Ovary (tissue), 7 donors: ENCODE measurements at regions not wholly inside any gene's neighbourhood (a gene's known extent, or its start where the extent isn't known, plus 50 kb on each side); places are given as distances from the start of the nearest gene placed in this dataset.

Source experiments
- DNase-seq, 5 donors: peaks; one replicate each; pipeline ENCODE4 v3.0.0-alpha.2; 2019 to 2020
- H3K27ac ChIP-seq, 2 donors: fragments of 200-600 bp; one replicate each; pipeline versions ENCODE4 v1.5.1 to v1.8.0; 2019 to 2022
- H3K27me3 ChIP-seq: fragments of 200-600 bp; one replicate; pipeline ENCODE4 v1.8.0; 2022
- H3K36me3 ChIP-seq: fragments of 200-600 bp; sonication (generic); one replicate; pipeline ENCODE4 v1.5.1; 2019
- H3K4me1 ChIP-seq: one replicate; pipeline ENCODE4 v1.8.1; 2013; ENCODE audit warnings: mild to moderate bottlenecking, moderate library complexity; ENCODE audit not compliant: insufficient read depth
- H3K4me3 ChIP-seq: fragments of 200-600 bp; sonication (generic); one replicate; pipeline ENCODE4 v1.5.1; 2017
- H3K9me3 ChIP-seq, 2 donors: fragments of 200-600 bp in 1 of 2; sonication (generic) in 1 of 2; one replicate each; pipeline versions ENCODE4 v1.5.1 to v1.8.1; 2013 to 2019; ENCODE audit warnings: mild to moderate bottlenecking in 1 of 2, moderate library complexity in 1 of 2
- EP300 ChIP-seq: sonication (generic); formaldehyde crosslinking; IDR thresholded peaks from one replicate; pipeline ENCODE4 v1.6.1; 2017; ENCODE audit warnings: antibody characterized with exemption
- POLR2A ChIP-seq: fragments of 450-650 bp; IDR thresholded peaks from one replicate; pipeline ENCODE4 v1.6.1; 2017; ENCODE audit warnings: antibody characterized with exemption, mild to moderate bottlenecking, moderate library complexity
- WGBS, 3 donors: extraction: QIAGEN DNeasy Blood & Tissue Kit in 1 of 3; methylation state at CpG; one replicate each; pipeline versions ENCODE4 v1.1.5 to v1.1.7; 2013 to 2017; 5-methylcytosine and 5-hydroxymethylcytosine counted together
- intact Hi-C, 4 donors: fragments of 100-400 bp; cut with DNase I; formaldehyde crosslinking; loops; one replicate each; pipeline versions ENCODE4 v1.11.0 to v1.15.1; 2022 to 2023
- TF ChIP-seq, protein P1 (sequence below), 3 donors: fragments of 450-650 bp in 2 of 3; fragments of 200-600 bp in 1 of 3; IDR thresholded peaks; one replicate each; pipeline versions ENCODE4 v1.5.1 to v1.8.0; 2016 to 2022; ENCODE audit warnings: antibody characterized with exemption in 3 of 3, mild to moderate bottlenecking in 1 of 3
- donor health status: DM: no; HTN: no; CAD: no; lungs with moderate emphysema.
- donor health status: DM: no; HTN: no; CAD: no.
- donor health status: Bipolar disorder and iron deficiency.
- donor health status: DM: no; HTN: no; CAD: no.
- donor health status: DM: yes; HTN: yes; CAD: no.

DNA sequence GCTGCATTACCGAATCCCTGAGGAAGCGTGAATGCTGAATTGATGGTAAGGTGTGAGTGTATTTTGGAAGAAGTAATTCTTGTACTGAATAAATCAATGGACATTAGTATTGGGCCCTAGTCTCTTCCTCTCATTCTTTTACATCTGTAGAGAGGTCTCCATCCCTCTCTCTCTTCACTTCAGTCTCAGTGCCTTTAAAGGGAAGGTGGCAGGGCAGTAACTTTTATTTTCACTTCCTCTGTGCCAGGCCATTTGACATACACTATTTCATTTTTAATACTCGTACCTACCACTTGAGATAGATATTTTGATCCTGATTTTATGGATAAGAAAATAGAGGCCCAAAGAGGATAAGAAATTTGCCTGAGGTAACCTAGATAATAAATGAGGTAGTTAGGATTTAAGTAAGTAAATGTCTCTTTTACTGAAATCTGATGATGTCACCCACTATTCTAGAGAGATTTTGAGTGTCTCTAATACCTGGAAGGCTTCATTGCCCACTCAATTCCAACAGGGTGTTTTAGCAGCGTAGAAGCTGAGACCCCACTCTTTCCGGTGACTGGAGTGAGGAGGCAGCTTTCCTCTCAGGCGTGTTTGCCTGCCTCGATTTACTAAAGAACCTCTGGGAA is 177.9 kb upstream of the PRICKLE1 start:
- TF ChIP-seq, protein P1, sequence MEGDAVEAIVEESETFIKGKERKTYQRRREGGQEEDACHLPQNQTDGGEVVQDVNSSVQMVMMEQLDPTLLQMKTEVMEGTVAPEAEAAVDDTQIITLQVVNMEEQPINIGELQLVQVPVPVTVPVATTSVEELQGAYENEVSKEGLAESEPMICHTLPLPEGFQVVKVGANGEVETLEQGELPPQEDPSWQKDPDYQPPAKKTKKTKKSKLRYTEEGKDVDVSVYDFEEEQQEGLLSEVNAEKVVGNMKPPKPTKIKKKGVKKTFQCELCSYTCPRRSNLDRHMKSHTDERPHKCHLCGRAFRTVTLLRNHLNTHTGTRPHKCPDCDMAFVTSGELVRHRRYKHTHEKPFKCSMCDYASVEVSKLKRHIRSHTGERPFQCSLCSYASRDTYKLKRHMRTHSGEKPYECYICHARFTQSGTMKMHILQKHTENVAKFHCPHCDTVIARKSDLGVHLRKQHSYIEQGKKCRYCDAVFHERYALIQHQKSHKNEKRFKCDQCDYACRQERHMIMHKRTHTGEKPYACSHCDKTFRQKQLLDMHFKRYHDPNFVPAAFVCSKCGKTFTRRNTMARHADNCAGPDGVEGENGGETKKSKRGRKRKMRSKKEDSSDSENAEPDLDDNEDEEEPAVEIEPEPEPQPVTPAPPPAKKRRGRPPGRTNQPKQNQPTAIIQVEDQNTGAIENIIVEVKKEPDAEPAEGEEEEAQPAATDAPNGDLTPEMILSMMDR (IDR thresholded peaks at IDR 0.05): no peak
- TF ChIP-seq POLR2A: no peak
- TF ChIP-seq EP300: no peak
- H3K36me3 ChIP-seq: no peaks in the 10 kb centered on the region
- intact Hi-C loops: no loop called here
- no peaks in the 10 kb centered on the region for H3K27me3 ChIP-seq
- no peak overlapping the region for H3K4me3 ChIP-seq
- H3K27ac ChIP-seq: no peak overlapping the region
- 94 to 97% (median 94%) methylated on average over 7 of the region's 7 CpGs for WGBS, 3 donors
- H3K9me3 ChIP-seq: no peaks in the 10 kb centered on the region
- no peaks in the 10 kb centered on the region for H3K4me1 ChIP-seq
- DNase-seq: no peak

DNA sequence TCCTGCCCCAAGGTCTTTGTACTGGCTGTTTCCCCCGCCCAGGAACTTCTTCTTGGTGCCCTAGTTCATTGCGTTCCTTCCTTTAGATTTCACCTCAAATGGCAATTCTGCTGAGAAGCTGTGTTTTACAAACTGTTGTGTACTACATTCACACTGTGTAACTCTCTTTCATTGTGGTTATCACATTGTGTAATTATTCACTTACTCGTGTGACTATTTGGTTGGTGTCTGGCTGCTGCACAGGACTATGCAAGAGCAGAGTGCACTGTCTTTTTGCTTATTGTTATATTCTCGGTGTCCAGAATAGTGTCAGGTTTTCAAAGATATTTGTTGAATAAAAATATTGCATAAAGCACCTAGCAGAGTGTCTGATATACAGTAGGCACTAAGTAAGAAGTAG is 177.2 kb upstream of the PRICKLE1 start:
- Histone ChIP-seq H3K4me1 (no peaks in the 10 kb centered on the region), H3K9me3 (no peaks in the 10 kb centered on the region), H3K27ac (no peak overlapping the region), H3K4me3 (no peak overlapping the region), H3K36me3 (no peaks in the 10 kb centered on the region), H3K27me3 (no peaks in the 10 kb centered on the region)
- DNase-seq: no peak
- WGBS, 3 donors: 76 to 90% (median 87%) methylated on average over 4 of the region's 4 CpGs
- intact Hi-C loops: no loop called here
- TF ChIP-seq POLR2A (no peak), EP300 (no peak)
- TF ChIP-seq, protein P1 (IDR thresholded peaks at IDR 0.05): no peak

DNA sequence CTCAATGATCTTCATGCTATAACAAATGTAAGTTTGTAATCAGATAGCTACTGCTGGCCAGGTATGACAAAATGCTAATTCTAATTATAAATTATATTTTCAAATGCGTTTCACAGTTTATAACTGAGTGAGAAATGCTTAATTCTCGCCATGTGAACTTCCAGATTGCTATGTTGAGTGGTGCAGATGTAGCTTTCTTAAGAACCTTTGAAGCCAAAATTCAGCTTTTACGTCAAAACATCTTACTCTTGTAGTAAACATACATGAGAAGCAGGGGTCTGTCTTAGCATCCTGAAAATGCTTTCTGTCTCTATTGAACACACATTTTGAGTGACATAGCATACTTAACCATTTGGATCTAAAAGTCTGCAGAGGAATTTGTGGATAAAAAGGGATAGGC is 176.5 kb upstream of the PRICKLE1 start:
- DNase-seq: no peak
- intact Hi-C loops: no loop called here

DNA sequence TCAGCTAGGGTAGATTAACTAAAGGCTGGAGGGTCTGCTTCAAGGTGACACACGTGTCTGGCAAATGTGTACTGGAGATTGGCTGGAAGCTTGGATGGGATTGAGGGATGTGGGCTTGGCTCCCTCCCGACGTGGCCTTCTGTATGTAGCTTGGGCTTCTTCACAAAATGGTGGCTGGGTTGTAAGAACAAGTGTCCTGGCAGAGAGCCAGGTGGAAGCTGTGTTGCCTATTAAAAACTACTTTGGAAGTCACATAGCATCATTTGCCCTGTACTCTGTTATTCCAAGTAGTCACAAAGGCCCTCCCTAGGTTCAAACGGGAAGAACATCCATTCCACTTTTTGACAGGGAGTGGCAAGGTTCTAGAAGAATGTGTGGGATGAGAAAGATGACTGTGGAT is 174.1 kb upstream of the PRICKLE1 start:
- no peaks in the 10 kb centered on the region for H3K4me1 ChIP-seq
- WGBS, 3 donors: 80 to 82% (median 80%) methylated on average over 4 of the region's 4 CpGs
- H3K4me3 ChIP-seq: no peak overlapping the region
- intact Hi-C loops: no loop called here
- peak in 1 of 5 donors; percentile 16 for DNase-seq
- TF ChIP-seq, protein P1 (IDR thresholded peaks at IDR 0.05): no peak
- no peak for TF ChIP-seq EP300
- no peak for TF ChIP-seq POLR2A
- no peak overlapping the region for H3K27ac ChIP-seq
- no peaks in the 10 kb centered on the region for H3K36me3 ChIP-seq
- no peaks in the 10 kb centered on the region for H3K9me3 ChIP-seq
- no peaks in the 10 kb centered on the region for H3K27me3 ChIP-seq

More for the DNA sequence above, 176.5 kb upstream of the PRICKLE1 start:
- Histone ChIP-seq H3K4me1 (no peaks in the 10 kb centered on the region), H3K27me3 (no peaks in the 10 kb centered on the region), H3K27ac (no peak overlapping the region), H3K9me3 (no peaks in the 10 kb centered on the region), H3K36me3 (no peaks in the 10 kb centered on the region), H3K4me3 (no peak overlapping the region)
- WGBS, 3 donors: 92 to 95% (median 93%) methylated on average over 3 of the region's 3 CpGs
- TF ChIP-seq, protein P1 (IDR thresholded peaks at IDR 0.05): no peak
- TF ChIP-seq POLR2A (no peak), EP300 (no peak)
